IMR-90 (cell line): ENCODE measurements at regions not wholly inside any gene's neighbourhood (a gene's known extent, or its start where the extent isn't known, plus 50 kb on each side); places are given as distances from the start of the nearest gene placed in this dataset.

Experiments used
- ATAC-seq: fragments of 200-7000 bp; cut with Tn5 transposase; 2 replicates; pipeline ENCODE4 v1.9.1; 2020; ENCODE audit warnings: low read depth, mild to moderate bottlenecking, moderate library complexity
- BruUV-seq: library from RNA; stranded (reverse); fragments of 400-500 nt; replicated peaks from 2 replicates; lab custom pipeline; 2021; lab: Mats Ljungman, UMichigan
- CTCF ChIA-PET: fragments of 300-600 bp; formaldehyde crosslinking; extraction: SDS; loops from one replicate; lab custom pipeline; 2021; ENCODE audit warnings: antibody characterized with exemption; lab: Yijun Ruan, JAX
- POLR2A ChIA-PET: fragments of 300-600 bp; sonication (Branson Sonifier 250); formaldehyde crosslinking; loops from one replicate; lab custom pipeline; 2022; ENCODE audit warnings: antibody characterized with exemption; ENCODE audit not compliant: unreplicated experiment; lab: Charles Lee
- DNase-seq: peaks from one replicate; pipeline ENCODE4 v3.0.0; 2013
- H2AFZ ChIP-seq: replicated peaks from 2 replicates; pipeline ENCODE3; 2013; ENCODE audit warnings: low read length, mild to moderate bottlenecking; ENCODE audit not compliant: poor library complexity
- H2AK5ac ChIP-seq: 2 replicates; pipeline ENCODE4 v1.6.1; 2013; ENCODE audit warnings: low read depth, low read length, inconsistent platforms
- H2AK9ac ChIP-seq: replicated peaks from 2 replicates; pipeline ENCODE3; 2013; ENCODE audit warnings: mild to moderate bottlenecking, low read depth, low read length, moderate library complexity; ENCODE audit not compliant: poor library complexity
- H2BK120ac ChIP-seq: 2 replicates; pipeline ENCODE4 v1.6.1; 2013; ENCODE audit warnings: low read depth, low read length, inconsistent platforms
- H2BK15ac ChIP-seq: 3 replicates; pipeline ENCODE4 v1.6.1; 2013; ENCODE audit warnings: low read depth, low read length, inconsistent platforms
- H2BK20ac ChIP-seq: 2 replicates; pipeline ENCODE4 v1.6.1; 2013; ENCODE audit warnings: low read depth, mild to moderate bottlenecking, inconsistent platforms, low read length, moderate library complexity
- H2BK5ac ChIP-seq: 2 replicates; pipeline ENCODE4 v1.6.1; 2013; ENCODE audit warnings: mild to moderate bottlenecking, low read depth, low read length, inconsistent platforms; ENCODE audit not compliant: poor library complexity, severe bottlenecking
- H3K14ac ChIP-seq: replicated peaks from 2 replicates; pipeline ENCODE4 v1.6.1; 2013; ENCODE audit warnings: low read depth, low read length, inconsistent platforms
- H3K18ac ChIP-seq: 2 replicates; pipeline ENCODE4 v1.6.1; 2013; ENCODE audit warnings: low read depth, low read length, control low read depth
- H3K23ac ChIP-seq: 2 replicates; pipeline ENCODE4 v1.6.1; 2013; ENCODE audit warnings: low read depth, low read length, inconsistent platforms
- H3K27ac ChIP-seq: 2 replicates; pipeline ENCODE4 v1.5.1; 2013; ENCODE audit warnings: mild to moderate bottlenecking, control low read depth, low read length; ENCODE audit not compliant: insufficient read depth
- H3K27me3 ChIP-seq: 2 replicates; pipeline ENCODE4 v1.6.1; 2013; ENCODE audit warnings: low read length; ENCODE audit not compliant: control insufficient read depth, insufficient read depth
- H3K36me3 ChIP-seq: 2 replicates; pipeline ENCODE4 v1.6.1; 2013; ENCODE audit warnings: low read length, mixed read lengths; ENCODE audit not compliant: control insufficient read depth, insufficient read depth
- H3K4ac ChIP-seq: 2 replicates; pipeline ENCODE4 v1.6.1; 2013; ENCODE audit warnings: low read depth, low read length, inconsistent platforms
- H3K4me1 ChIP-seq: 2 replicates; pipeline ENCODE4 v1.6.1; 2013; ENCODE audit warnings: low read length, mixed read lengths; ENCODE audit not compliant: control insufficient read depth, insufficient read depth
- H3K4me2 ChIP-seq: 2 replicates; pipeline ENCODE4 v1.6.1; 2013; ENCODE audit warnings: low read depth, mild to moderate bottlenecking, control low read depth, low read length, moderate library complexity
- H3K4me3 ChIP-seq: 2 replicates; pipeline ENCODE4 v1.5.1; 2013; ENCODE audit warnings: low read depth, mild to moderate bottlenecking, control low read depth, low read length, moderate library complexity; ENCODE audit not compliant: insufficient read depth
- H3K56ac ChIP-seq: 2 replicates; pipeline ENCODE4 v1.6.1; 2013; ENCODE audit warnings: low read length, inconsistent platforms; ENCODE audit not compliant: insufficient read depth; ENCODE audit errors: extremely low read depth
- H3K79me1 ChIP-seq, 2 experiments: 2 replicates each; pipeline ENCODE4 v1.6.1; 2013; ENCODE audit warnings: low read length in 2 of 2, inconsistent platforms in 1 of 2, low read depth in 1 of 2
- H3K9ac ChIP-seq: 2 replicates; pipeline ENCODE4 v1.6.1; 2013; ENCODE audit warnings: low read depth, low read length, control low read depth
- H3K9me1 ChIP-seq: 2 replicates; pipeline ENCODE4 v1.6.1; 2013; ENCODE audit warnings: low read length, inconsistent platforms; ENCODE audit not compliant: insufficient read depth
- H3K9me3 ChIP-seq: 2 replicates; pipeline ENCODE4 v1.6.1; 2013; ENCODE audit warnings: low read length; ENCODE audit not compliant: control insufficient read depth, insufficient read depth
- H4K20me1 ChIP-seq: 2 replicates; pipeline ENCODE4 v1.6.1; 2013; ENCODE audit warnings: low read length, inconsistent platforms; ENCODE audit not compliant: insufficient read depth
- H4K5ac ChIP-seq: 2 replicates; pipeline ENCODE4 v1.6.1; 2013; ENCODE audit warnings: mild to moderate bottlenecking, low read depth, low read length, control low read depth
- H4K8ac ChIP-seq, 2 experiments: 2 replicates each; pipeline ENCODE4 v1.6.1; 2013; ENCODE audit warnings: low read depth in 2 of 2, low read length in 2 of 2, control low read depth in 1 of 2, inconsistent platforms in 1 of 2
- H4K91ac ChIP-seq: 2 replicates; pipeline ENCODE4 v1.6.1; 2013; ENCODE audit warnings: low read depth, low read length, inconsistent platforms; ENCODE audit not compliant: insufficient read depth
- BHLHE40 ChIP-seq: fragments of 150-350 bp; IDR thresholded peaks from 2 replicates; pipeline ENCODE4 v1.6.1; 2016; ENCODE audit warnings: mild to moderate bottlenecking, low read depth, low read length
- CEBPB ChIP-seq: IDR thresholded peaks from 2 replicates; pipeline ENCODE4 v1.6.1; 2012; ENCODE audit warnings: low read depth, low read length, improper control_type of control experiment
- CHD1 ChIP-seq: IDR thresholded peaks from 2 replicates; pipeline ENCODE4 v1.6.1; 2012; ENCODE audit warnings: low read depth, low read length, improper control_type of control experiment
- ELK1 ChIP-seq: fragments of 150-350 bp; IDR thresholded peaks from 2 replicates; pipeline ENCODE4 v1.6.1; 2016; ENCODE audit warnings: low read depth, mild to moderate bottlenecking, low read length, moderate library complexity, borderline replicate concordance
- MAZ ChIP-seq: IDR thresholded peaks from 2 replicates; pipeline ENCODE4 v1.6.1; 2012; ENCODE audit warnings: low read depth, mild to moderate bottlenecking, low read length, improper control_type of control experiment, moderate library complexity, borderline replicate concordance
- NFE2L2 ChIP-seq: fragments of 150-350 bp; IDR thresholded peaks from 2 replicates; pipeline ENCODE4 v1.6.1; 2016; ENCODE audit warnings: low read depth, mild to moderate bottlenecking, low read length
- POLR2A ChIP-seq: IDR thresholded peaks from 2 replicates; pipeline ENCODE4 v1.6.1; 2012; ENCODE audit warnings: mild to moderate bottlenecking, low read depth, low read length
- RAD21 ChIP-seq: IDR thresholded peaks from 2 replicates; pipeline ENCODE4 v1.6.1; 2012; ENCODE audit warnings: low read length, improper control_type of control experiment
- RCOR1 ChIP-seq: IDR thresholded peaks from 2 replicates; pipeline ENCODE4 v1.6.1; 2012; ENCODE audit warnings: mild to moderate bottlenecking, low read length, improper control_type of control experiment; ENCODE audit not compliant: insufficient replicate concordance
- RFX5 ChIP-seq: IDR thresholded peaks from 2 replicates; pipeline ENCODE4 v1.8.0; 2012; ENCODE audit warnings: low read depth, mild to moderate bottlenecking, low read length, moderate library complexity
- SMC3 ChIP-seq: fragments of 150-350 bp; IDR thresholded peaks from 2 replicates; pipeline ENCODE4 v1.6.1; 2016; ENCODE audit warnings: low read depth, mild to moderate bottlenecking, antibody characterized with exemption, low read length, moderate library complexity
- USF2 ChIP-seq: fragments of 150-350 bp; IDR thresholded peaks from 2 replicates; pipeline ENCODE4 v1.6.1; 2017; ENCODE audit warnings: mild to moderate bottlenecking, antibody characterized with exemption, low read length, low read depth
- WGBS, 2 experiments: methylation state at CpG; one replicate each; pipeline versions ENCODE4 v1.1.5 to v1.1.7; 2013; ENCODE audit warnings: missing lambda C conversion rate in 2 of 2; ENCODE audit not compliant: insufficient read length in 1 of 2; ENCODE audit errors: extremely low coverage in 2 of 2; 5-methylcytosine and 5-hydroxymethylcytosine counted together
- dilution Hi-C: fragments of 300-500 bp; cut with HindIII; formaldehyde crosslinking; loops from one replicate; pipeline ENCODE4 v1.14.3; 2018; ENCODE audit warnings: low sequenced_read_pairs; ENCODE audit not compliant: unreplicated experiment
- in situ Hi-C: fragments of 300-500 bp; cut with MboI; formaldehyde crosslinking; loops from 3 replicates; pipeline ENCODE4 v1.14.3; 2019; ENCODE audit warnings: low sequenced_read_pairs, inconsistent platforms, mixed read lengths
- intact Hi-C: fragments of 100-400 bp; cut with micrococcal nuclease; formaldehyde crosslinking; loops from 2 replicates; pipeline ENCODE4 v1.10.0; 2022

GRCh38 chr1:218880484-218881060 lies 293.1 kb upstream of the LYPLAL1 start:
- H3K9me1 ChIP-seq: no peaks in the 10 kb centered on the region
- no peak for TF ChIP-seq CEBPB
- no peak for TF ChIP-seq RAD21
- no peak for TF ChIP-seq CHD1
- TF ChIP-seq ELK1: no peak
- no peak for TF ChIP-seq MAZ
- TF ChIP-seq RFX5: no peak
- TF ChIP-seq USF2: no peak
- TF ChIP-seq POLR2A: no peak
- no peak for TF ChIP-seq BHLHE40
- no peak for TF ChIP-seq RCOR1
- no peak for TF ChIP-seq NFE2L2
- TF ChIP-seq SMC3: no peak
- H3K79me1 ChIP-seq: no peaks in the 10 kb centered on the region
- H3K56ac ChIP-seq: no peak overlapping the region
- no peak overlapping the region for H4K8ac ChIP-seq
- WGBS, 2 experiments: 71% methylated on average over 1 of the region's 5 CpGs; no CpG with 5 or more reads in 1 of the 2 experiments
- CTCF ChIA-PET: no interaction called here
- dilution Hi-C loops (no loop called here), intact Hi-C loops (no loop called here), in situ Hi-C loops (no loop called here)
- no peak overlapping the region for H3K14ac ChIP-seq
- H3K27me3 ChIP-seq: no peaks in the 10 kb centered on the region
- no peak for ATAC-seq
- H3K9me3 ChIP-seq: no peaks in the 10 kb centered on the region
- BruUV-seq: no TSS peak
- no peak overlapping the region for H4K91ac ChIP-seq
- no peak overlapping the region for H3K4me2 ChIP-seq
- no peaks in the 10 kb centered on the region for H4K20me1 ChIP-seq
- H3K36me3 ChIP-seq: no peaks in the 10 kb centered on the region
- POLR2A ChIA-PET: no interaction called here
- H3K18ac ChIP-seq: no peak overlapping the region
- no peak overlapping the region for H2AFZ ChIP-seq
- H3K23ac ChIP-seq: no peak overlapping the region
- no peaks in the 10 kb centered on the region for H3K4me1 ChIP-seq
- no peak for DNase-seq
- no peak overlapping the region for H2AK5ac ChIP-seq
- H2BK15ac ChIP-seq: no peak overlapping the region
- no peak overlapping the region for H2BK120ac ChIP-seq
- H3K27ac ChIP-seq: no peak overlapping the region
- no peak overlapping the region for H2AK9ac ChIP-seq
- H4K5ac ChIP-seq: no peak overlapping the region
- no peak overlapping the region for H3K4ac ChIP-seq
- no peak overlapping the region for H2BK5ac ChIP-seq
- no peak overlapping the region for H2BK20ac ChIP-seq
- H3K9ac ChIP-seq: no peak overlapping the region
- no peak overlapping the region for H3K4me3 ChIP-seq
